Iris pigment epithelial cell (primary cell): ENCODE measurements at regions not wholly inside any gene's neighbourhood (a gene's known extent, or its start where the extent isn't known, plus 50 kb on each side); places are given as distances from the start of the nearest gene placed in this dataset.

Experiments used
- DNase-seq: peaks from one replicate; pipeline ENCODE4 v3.0.0-alpha.2; 2011; ENCODE audit warnings: low read depth

GRCh38 chr12:76611533-76611932, 52.0 kb upstream of the OSBPL8 start:
- peak; percentile 94 for DNase-seq

- no peak for DNase-seq
Measured at GRCh38 chr12:76614364-76614763, 54.8 kb upstream of the OSBPL8 start.

DNA sequence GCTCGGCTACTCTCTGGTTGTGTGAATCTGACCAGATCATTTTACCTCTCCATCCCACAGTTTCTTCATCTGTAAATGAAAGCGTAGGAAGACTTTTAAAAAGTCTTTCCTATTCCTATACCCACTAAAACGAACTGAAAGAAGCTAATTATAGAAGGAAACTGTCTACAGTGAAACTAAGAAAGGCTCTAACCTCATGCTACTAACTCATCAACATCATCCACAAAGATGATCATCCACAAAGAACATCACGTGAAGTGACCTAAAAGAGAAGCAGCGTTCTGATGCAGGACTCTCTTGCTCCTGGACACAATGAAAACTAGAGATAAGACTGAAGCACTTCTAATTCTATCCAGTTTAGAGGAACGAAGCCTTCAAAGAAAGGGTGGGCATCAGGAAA, 58.5 kb upstream of the OSBPL8 start:
- DNase-seq = no peak

- DNase-seq = peak; percentile 63
Measured at GRCh38 chr12:76621582-76622024, 62.0 kb upstream of the OSBPL8 start.

GRCh38 chr12:76622351-76622750, 62.8 kb upstream of the OSBPL8 start:
- DNase-seq = no peak

DNA sequence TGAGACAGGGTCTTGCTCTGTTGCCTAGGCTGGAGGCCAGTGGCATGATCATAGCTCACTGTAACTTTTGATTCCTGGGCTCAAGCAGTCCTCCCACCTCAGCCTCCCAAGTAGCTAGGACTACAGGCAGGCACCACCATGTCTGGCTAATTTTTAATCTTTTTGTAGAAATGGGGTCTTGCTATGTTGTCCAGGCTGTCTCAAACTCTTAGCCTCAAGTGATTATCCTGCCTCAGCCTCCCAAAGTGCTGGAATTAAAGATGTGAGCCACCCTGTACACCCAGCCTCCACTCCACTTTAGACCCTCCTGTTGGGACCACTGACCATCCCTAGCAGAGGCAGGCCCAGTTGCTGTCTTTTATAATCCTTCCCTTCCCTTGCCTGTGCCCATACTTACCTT, 63.3 kb upstream of the OSBPL8 start:
- DNase-seq = no peak

DNA sequence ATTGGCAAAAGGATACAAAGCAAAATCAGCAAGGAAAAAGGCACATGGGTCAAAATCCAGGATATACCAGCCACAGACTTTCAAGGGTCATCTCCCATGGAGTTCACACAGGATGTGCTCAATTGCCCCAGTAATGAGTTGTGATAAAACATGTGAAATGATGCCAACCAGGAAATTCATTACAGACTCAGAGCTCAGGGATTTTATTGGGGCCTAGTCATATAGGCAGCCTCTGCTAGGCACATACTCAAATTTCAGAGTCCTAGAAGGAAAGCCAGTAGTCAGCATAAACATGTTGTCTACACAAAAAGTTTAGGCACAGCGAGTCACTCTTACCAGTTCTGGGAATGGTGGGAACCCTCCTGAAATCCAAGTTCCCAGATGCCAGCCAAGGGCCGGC, 64.4 kb upstream of the OSBPL8 start:
- peak; percentile 41 for DNase-seq

- no peak for DNase-seq
Measured at GRCh38 chr12:76627346-76628135, 68.0 kb upstream of the OSBPL8 start.

DNA sequence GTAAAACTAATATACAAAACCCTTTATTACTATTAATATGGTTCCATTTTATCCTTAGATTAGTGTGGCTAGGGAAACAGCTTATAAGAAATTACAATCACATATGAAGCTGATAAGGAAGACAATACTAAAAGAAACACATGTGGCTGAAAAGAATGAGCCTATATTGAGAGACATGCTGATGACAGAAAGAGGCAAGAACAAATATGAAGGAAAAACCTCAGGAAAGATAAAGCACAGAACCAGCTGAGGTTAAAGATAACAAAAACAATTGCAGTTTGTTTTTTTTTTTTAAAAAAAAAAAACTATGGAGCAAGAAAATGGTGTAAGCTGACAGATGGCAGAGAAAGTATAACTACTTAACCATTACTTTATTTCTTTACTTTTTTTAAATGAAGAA, 69.2 kb upstream of the OSBPL8 start:
- no peak for DNase-seq

GRCh38 chr12:76631741-76632140, 72.2 kb upstream of the OSBPL8 start:
- no peak for DNase-seq

DNA sequence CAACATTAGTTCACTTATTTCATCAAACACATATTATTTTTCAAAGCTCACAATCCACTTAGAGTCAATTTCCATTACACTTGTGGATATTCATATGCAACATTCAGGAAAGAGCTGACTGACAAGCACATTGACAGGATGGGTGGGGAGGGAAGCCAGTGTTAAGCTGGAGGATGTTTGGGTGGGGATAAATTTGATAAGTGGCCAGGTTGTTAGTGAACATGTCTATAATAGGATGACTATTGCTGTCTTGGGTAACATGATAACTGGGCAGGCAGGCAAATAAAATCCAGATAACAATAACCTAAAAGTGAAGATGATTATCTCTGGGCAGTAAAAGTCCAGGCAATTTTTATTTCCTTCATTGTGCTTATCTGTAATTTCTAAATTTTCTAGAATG, 73.8 kb upstream of the OSBPL8 start:
- DNase-seq = no peak

DNA sequence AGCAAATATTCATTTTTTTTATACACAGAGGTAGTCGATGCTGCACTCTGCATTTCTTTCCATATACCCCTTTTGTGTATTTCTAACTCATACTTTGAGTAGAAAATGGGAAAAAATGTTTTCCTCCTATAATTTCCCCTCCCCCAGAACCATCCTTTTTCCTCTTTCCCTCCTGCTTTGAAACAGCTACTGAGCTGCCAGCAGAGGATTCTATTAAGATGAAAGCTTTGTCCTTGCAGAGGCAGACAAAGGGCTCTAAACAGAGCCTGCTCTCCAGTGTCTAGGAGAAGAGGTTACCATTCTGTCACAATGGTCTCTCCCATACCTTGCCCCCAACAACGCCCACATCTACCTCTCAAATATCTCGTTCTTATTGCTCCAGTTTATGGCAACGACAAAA, 74.6 kb upstream of the OSBPL8 start:
- no peak for DNase-seq

GRCh38 chr12:76636121-76636692, 76.6 kb upstream of the OSBPL8 start:
- DNase-seq = peak; percentile 55

DNA sequence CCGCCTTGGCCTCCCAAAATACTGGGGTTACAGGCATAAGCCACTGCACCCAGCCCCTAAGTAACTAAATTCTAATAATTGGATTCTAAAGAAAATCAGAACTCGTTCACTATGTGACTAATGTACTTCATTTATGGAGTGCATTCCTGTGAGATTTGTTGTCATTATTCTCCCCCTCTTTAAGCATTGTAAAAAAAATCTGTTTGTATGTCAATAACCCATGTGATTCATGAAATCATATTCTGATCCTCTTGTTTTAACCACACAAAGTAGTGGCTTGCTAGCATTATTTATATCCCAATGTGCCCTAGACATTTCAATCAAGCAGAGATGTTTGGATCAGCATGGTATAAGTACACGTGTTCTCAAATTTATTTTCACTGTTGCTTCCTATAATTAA, 78.2 kb upstream of the OSBPL8 start:
- peak; percentile 79 for DNase-seq

GRCh38 chr12:76639646-76640045, 80.1 kb upstream of the OSBPL8 start:
- no peak for DNase-seq

DNA sequence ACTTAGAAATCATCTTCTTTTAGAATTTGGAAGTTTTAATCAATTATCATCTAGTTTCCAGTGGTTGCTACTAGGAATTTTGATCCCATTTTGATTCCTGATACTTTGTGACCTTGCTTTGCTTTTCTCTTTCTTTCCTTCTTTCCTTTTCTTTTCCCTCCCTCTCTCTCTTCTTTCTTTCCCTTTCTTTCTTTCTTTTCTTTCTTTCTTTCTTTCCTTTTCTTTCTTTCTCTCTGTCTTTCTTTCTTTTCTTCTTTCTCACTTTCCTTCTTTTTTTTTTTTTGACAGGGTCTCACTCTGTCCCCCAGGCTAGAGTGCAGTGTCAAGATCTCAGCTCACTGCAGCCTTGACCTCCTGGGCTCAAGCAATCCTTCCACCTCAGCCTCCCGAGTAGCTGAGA, 81.5 kb upstream of the OSBPL8 start:
- no peak for DNase-seq

DNA sequence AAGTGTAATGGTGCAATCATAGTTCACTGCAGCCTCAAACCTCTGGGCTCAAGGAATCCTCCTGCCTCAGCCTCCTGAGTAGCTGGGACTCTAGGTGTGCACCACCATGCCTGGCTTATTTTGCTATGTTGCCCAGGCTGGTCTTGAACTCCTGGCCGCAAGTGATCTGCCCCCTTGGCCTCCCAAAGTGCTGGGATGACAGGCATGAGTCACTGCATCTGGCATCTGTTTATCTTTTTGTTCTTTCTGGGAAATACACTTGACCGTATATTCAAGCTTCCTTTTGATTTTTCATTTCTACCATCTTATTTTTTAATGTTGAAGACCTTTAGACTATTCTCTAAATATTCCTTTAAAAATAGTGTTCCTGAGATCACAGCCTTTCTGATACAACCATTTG, 82.4 kb upstream of the OSBPL8 start:
- peak; percentile 28 for DNase-seq

- DNase-seq = peak; percentile 38
Measured at GRCh38 chr12:76643438-76643837, 83.9 kb upstream of the OSBPL8 start.

DNA sequence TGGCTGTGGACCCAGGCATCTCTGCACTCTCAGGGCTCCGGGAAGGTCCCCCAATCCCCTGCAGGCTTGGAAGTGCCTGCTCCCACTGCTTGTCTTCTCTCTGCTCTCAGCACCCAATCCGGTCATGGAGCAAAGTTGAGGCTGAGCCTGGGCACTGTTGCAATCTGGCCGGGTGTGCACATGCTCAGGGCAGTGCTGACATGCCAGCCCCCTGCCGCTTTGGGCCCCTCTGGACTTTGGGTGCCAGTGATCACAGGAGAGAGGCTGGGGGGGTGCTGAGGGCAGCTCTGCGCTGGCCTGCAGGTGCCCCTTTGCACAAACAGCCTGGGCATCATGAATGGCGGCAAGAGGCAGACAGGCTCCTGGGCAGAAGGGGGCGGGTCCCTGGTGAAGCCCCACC, 85.4 kb upstream of the OSBPL8 start:
- no peak for DNase-seq

DNA sequence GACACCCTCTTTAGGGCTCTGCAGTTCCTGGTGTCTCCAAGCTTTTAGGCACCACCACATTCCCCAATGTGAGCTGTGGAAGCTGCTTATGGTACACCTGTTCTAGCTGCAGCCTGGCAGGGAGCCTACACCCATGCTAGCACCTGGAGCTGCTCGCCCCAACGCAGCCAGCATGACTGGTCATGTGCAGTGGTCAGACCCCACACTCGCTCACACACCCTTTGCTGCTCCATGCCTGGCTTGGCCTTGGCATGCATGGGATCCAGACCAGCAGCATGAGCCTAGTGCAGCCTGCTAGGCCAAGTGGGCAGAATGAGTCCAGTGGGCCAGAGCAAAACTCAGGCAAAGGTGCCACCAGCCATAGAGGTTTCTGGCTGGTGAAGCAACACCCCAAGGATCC, 86.4 kb upstream of the OSBPL8 start:
- no peak for DNase-seq

GRCh38 chr12:76646366-76646765, 86.8 kb upstream of the OSBPL8 start:
- DNase-seq = no peak

GRCh38 chr12:76649099-76649498, 89.5 kb upstream of the OSBPL8 start:
- no peak for DNase-seq

- DNase-seq = no peak
Measured at GRCh38 chr12:76652402-76652801, 92.8 kb upstream of the OSBPL8 start.

- DNase-seq = no peak
Measured at GRCh38 chr12:76653342-76653741, 93.8 kb upstream of the OSBPL8 start.
